Neutrophil (primary cell): ENCODE measurements at regions not wholly inside any gene's neighbourhood (a gene's known extent, or its start where the extent isn't known, plus 50 kb on each side); places are given as distances from the start of the nearest gene placed in this dataset.

Source experiments
- H3K27ac ChIP-seq: fragments of 200-600 bp; sonication (generic); 2 replicates; pipeline ENCODE4 v1.5.1; 2016; ENCODE audit warnings: mild to moderate bottlenecking, moderate library complexity
- H3K27me3 ChIP-seq: fragments of 200-600 bp; sonication (generic); 2 replicates; pipeline ENCODE4 v1.6.0; 2016; ENCODE audit warnings: mild to moderate bottlenecking
- H3K36me3 ChIP-seq: fragments of 200-600 bp; sonication (generic); 2 replicates; pipeline ENCODE4 v1.5.1; 2017
- H3K4me1 ChIP-seq, 2 experiments: fragments of 200-600 bp in 1 of 2; sonication (generic) in 1 of 2; 1 replicate in 1 of 2; 2 replicates in 1 of 2; pipeline versions ENCODE4 v1.5.1 to v1.6.1; 2013 to 2016; ENCODE audit warnings: low read depth in 1 of 2, low read length in 1 of 2, mild to moderate bottlenecking in 1 of 2, moderate library complexity in 1 of 2; ENCODE audit not compliant: control insufficient read depth in 1 of 2, insufficient read depth in 1 of 2
- H3K4me3 ChIP-seq, 2 experiments: fragments of 200-600 bp in 1 of 2; sonication (generic) in 1 of 2; 1 replicate in 1 of 2; 2 replicates in 1 of 2; pipeline ENCODE4 v1.5.1; 2013 to 2016; ENCODE audit warnings: low read depth in 1 of 2, low read length in 1 of 2, mild to moderate bottlenecking in 1 of 2, moderate library complexity in 1 of 2
- H3K9me3 ChIP-seq: fragments of 200-600 bp; sonication (generic); 2 replicates; pipeline ENCODE4 v1.5.1; 2016
- TF ChIP-seq, protein P1 (sequence below): fragments of 200-600 bp; sonication (generic); IDR thresholded peaks from 2 replicates; pipeline ENCODE4 v1.5.1; 2016; ENCODE audit warnings: antibody characterized with exemption

DNA sequence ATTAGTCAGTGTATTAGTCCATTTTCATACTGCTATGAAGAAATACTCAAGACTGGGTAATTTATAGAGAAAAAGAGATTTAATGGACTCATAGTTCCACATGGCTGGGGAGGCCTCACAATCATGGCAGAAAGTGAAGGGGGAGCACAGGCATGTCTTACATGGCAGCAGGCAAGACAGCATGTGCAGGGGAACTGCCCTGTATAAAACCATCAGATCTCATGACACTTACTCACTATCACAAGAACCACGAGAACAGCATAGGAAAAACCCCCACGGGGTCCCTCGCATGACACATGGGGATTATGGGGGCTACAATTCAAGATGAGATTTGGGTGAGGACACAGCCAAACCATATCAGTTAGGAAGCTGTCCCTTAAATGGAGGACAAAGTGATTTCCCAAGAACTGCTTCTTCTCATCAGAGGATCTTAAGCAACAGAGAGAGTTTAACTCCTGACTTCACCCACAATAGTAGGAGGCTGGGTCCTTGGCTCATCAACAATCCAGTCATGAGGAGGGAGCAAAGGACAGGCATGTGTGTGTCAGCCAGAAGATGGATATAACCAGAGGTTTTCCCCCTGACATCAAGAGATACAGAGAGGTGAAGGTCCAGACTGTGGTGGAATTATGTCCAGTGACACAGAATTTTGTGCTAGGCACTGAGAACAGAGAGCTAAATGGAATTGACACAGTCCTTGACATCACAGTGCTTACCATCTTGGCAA lies 203.8 kb upstream of the SH3BP4 start:
- Histone ChIP-seq H3K27ac (no peak overlapping the region), H3K27me3 (no peaks in the 10 kb centered on the region), H3K36me3 (no peaks in the 10 kb centered on the region), H3K9me3 (no peaks in the 10 kb centered on the region), H3K4me3 (no peak overlapping the region), H3K4me1 (no peaks in the 10 kb centered on the region)
- TF ChIP-seq, protein P1, sequence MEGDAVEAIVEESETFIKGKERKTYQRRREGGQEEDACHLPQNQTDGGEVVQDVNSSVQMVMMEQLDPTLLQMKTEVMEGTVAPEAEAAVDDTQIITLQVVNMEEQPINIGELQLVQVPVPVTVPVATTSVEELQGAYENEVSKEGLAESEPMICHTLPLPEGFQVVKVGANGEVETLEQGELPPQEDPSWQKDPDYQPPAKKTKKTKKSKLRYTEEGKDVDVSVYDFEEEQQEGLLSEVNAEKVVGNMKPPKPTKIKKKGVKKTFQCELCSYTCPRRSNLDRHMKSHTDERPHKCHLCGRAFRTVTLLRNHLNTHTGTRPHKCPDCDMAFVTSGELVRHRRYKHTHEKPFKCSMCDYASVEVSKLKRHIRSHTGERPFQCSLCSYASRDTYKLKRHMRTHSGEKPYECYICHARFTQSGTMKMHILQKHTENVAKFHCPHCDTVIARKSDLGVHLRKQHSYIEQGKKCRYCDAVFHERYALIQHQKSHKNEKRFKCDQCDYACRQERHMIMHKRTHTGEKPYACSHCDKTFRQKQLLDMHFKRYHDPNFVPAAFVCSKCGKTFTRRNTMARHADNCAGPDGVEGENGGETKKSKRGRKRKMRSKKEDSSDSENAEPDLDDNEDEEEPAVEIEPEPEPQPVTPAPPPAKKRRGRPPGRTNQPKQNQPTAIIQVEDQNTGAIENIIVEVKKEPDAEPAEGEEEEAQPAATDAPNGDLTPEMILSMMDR, result no peak

DNA sequence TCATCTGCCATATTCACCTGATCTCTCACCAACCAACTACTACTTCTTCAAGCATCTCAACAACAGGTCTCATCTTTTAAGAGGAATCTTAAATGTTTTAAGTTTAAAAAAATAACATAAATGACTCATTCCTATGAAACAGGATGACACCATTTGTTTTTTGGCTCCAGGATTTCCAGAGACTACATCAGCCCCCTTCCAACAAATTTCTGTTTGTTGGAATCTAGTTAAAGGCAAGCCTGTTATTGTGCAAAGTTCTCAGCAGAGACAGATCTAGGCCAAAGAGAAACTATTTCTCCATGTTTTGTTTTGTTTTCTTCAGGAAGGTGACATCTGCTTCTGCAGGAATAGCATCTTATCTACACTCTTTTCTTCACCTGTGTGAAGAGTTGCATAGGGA lies 204.8 kb upstream of the SH3BP4 start:
- H3K4me3 ChIP-seq, result no peak overlapping the region
- H3K36me3 ChIP-seq, result no peaks in the 10 kb centered on the region
- TF ChIP-seq, protein P1, result no peak
- H3K9me3 ChIP-seq, result no peaks in the 10 kb centered on the region
- no peaks in the 10 kb centered on the region for H3K4me1 ChIP-seq
- no peaks in the 10 kb centered on the region for H3K27me3 ChIP-seq
- H3K27ac ChIP-seq, result no peak overlapping the region

DNA sequence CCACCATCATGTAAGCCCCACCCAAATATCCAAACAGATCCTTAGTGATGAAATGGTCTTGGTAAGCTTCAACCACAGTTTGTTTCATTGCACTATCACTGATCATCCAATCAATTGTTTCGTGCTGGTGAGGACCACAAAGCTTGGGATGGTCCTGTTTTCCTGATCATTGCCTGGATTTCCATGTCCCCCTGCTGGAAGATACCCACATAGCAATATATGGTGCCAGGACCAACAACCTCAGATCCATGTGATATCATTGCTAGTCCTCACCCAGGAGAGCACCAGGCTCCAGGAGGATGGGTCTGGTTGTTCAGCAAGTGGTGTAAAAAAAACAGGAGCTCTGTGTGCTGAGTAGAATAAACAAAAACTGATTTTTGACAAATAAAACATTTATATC lies 206.5 kb upstream of the SH3BP4 start:
- Histone ChIP-seq H3K4me1 (no peaks in the 10 kb centered on the region), H3K36me3 (no peaks in the 10 kb centered on the region), H3K27ac (no peak overlapping the region), H3K4me3 (no peak overlapping the region), H3K9me3 (no peaks in the 10 kb centered on the region), H3K27me3 (no peaks in the 10 kb centered on the region)
- TF ChIP-seq, protein P1, result no peak

- no peaks in the 10 kb centered on the region for H3K36me3 ChIP-seq
- no peak overlapping the region for H3K27ac ChIP-seq
- H3K4me1 ChIP-seq, result no peaks in the 10 kb centered on the region
- H3K9me3 ChIP-seq, result no peaks in the 10 kb centered on the region
- H3K27me3 ChIP-seq, result no peaks in the 10 kb centered on the region
- TF ChIP-seq, protein P1, result no peak
- H3K4me3 ChIP-seq, result no peak overlapping the region
These were observed 209.8 kb upstream of the SH3BP4 start for GRCh38 chr2:234741976-234742375.

GRCh38 chr2:234739061-234739460 lies 212.8 kb upstream of the SH3BP4 start:
- no peak overlapping the region for H3K4me3 ChIP-seq
- H3K27ac ChIP-seq, result no peak overlapping the region
- TF ChIP-seq, protein P1, result no peak
- no peaks in the 10 kb centered on the region for H3K27me3 ChIP-seq
- no peaks in the 10 kb centered on the region for H3K9me3 ChIP-seq
- H3K36me3 ChIP-seq, result no peaks in the 10 kb centered on the region
- H3K4me1 ChIP-seq, result no peaks in the 10 kb centered on the region
